ENCODE measurements at regions not wholly inside any gene's neighbourhood (a gene's known extent, or its start where the extent isn't known, plus 50 kb on each side); places are given as distances from the start of the nearest gene placed in this dataset.

- intact Hi-C loops (cut with DNase I, micrococcal nuclease), result no loop called here
- no peaks in the 10 kb centered on the region for H3K4me1 ChIP-seq (ENCODE audit: low read depth)
- no peaks in the 10 kb centered on the region for H3K36me3 ChIP-seq (ENCODE audit: low read depth)
- TF ChIP-seq CTCF (IDR thresholded peaks at IDR 0.05), result no peak
- H3K9me3 ChIP-seq, result no peaks in the 10 kb centered on the region
- no peak for ATAC-seq
- no peak for DNase-seq
- no peak overlapping the region for H3K4me3 ChIP-seq
Measured at GRCh38 chr2:180655842-180656454, 324.5 kb upstream of the UBE2E3 start.

- H3K4me3 ChIP-seq, result no peak overlapping the region
- H3K36me3 ChIP-seq (ENCODE audit: low read depth), result no peaks in the 10 kb centered on the region
- intact Hi-C loops (cut with DNase I, micrococcal nuclease), result no loop called here
- DNase-seq (no peak), ATAC-seq (no peak)
- no peaks in the 10 kb centered on the region for H3K4me1 ChIP-seq (ENCODE audit: low read depth)
- TF ChIP-seq CTCF (IDR thresholded peaks at IDR 0.05), result no peak
- H3K9me3 ChIP-seq, result no peaks in the 10 kb centered on the region
Measured at GRCh38 chr2:180655393-180655792, 325.0 kb upstream of the UBE2E3 start.

DNA sequence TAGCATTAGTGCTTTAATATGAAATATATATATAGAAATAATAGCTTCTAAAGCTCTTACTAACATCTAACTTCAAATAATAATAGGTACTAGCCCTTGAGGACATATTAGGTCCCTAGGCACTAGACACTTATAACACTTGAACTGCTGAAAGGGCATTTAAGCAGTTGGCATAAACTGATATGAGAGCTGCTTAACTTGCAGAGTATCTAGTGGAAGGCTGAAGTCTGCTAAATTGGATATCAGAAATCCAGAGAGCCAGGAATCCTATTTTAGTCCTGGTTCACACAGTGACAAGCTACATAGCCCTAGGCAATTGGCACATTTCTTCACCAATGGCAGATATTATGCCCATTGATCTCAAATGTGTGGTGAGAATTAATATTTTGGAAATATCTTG lies 326.9 kb upstream of the UBE2E3 start:
- no peak for TF ChIP-seq CTCF (IDR thresholded peaks at IDR 0.05)
- intact Hi-C loops (cut with DNase I, micrococcal nuclease), result no loop called here
- ATAC-seq (no peak), DNase-seq (no peak)
- Histone ChIP-seq H3K36me3 (ENCODE audit: low read depth) (no peaks in the 10 kb centered on the region), H3K4me1 (ENCODE audit: low read depth) (no peaks in the 10 kb centered on the region), H3K9me3 (no peaks in the 10 kb centered on the region), H3K4me3 (no peak overlapping the region)

DNA sequence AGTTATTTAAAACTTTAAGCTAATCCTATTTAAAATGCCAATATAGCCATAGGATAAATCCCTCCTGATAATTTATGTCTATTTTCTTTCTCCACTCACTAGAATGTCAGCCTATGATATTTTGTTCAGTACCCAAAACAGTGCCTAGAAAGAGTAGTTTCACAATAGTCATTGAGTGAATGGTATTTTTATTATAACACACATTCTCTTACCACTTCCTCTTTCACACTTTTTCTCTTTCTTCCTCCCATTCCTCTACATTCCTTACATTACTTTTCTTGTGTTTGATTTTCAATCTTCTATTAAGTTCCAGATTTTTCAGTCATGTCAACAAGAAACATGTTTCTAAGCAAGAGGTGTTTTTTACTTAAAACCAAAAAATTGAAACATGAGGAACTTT lies 327.6 kb upstream of the UBE2E3 start:
- Histone ChIP-seq H3K4me1 (ENCODE audit: low read depth) (no peaks in the 10 kb centered on the region), H3K36me3 (ENCODE audit: low read depth) (no peaks in the 10 kb centered on the region), H3K9me3 (no peaks in the 10 kb centered on the region), H3K4me3 (no peak overlapping the region)
- TF ChIP-seq CTCF (IDR thresholded peaks at IDR 0.05), result no peak
- ATAC-seq (no peak), DNase-seq (no peak)
- intact Hi-C loops (cut with DNase I, micrococcal nuclease), result no loop called here

- TF ChIP-seq CTCF (IDR thresholded peaks at IDR 0.05), result no peak
- intact Hi-C loops (cut with DNase I, micrococcal nuclease), result no loop called here
- Histone ChIP-seq H3K4me1 (ENCODE audit: low read depth) (no peaks in the 10 kb centered on the region), H3K36me3 (ENCODE audit: low read depth) (no peaks in the 10 kb centered on the region), H3K9me3 (no peaks in the 10 kb centered on the region), H3K4me3 (no peak overlapping the region)
- ATAC-seq (no peak), DNase-seq (no peak)
Measured at GRCh38 chr2:180651596-180651995, 328.8 kb upstream of the UBE2E3 start.

GRCh38 chr2:180647621-180648020 lies 332.8 kb upstream of the UBE2E3 start:
- Histone ChIP-seq H3K36me3 (ENCODE audit: low read depth) (no peaks in the 10 kb centered on the region), H3K4me1 (ENCODE audit: low read depth) (no peaks in the 10 kb centered on the region), H3K9me3 (no peaks in the 10 kb centered on the region), H3K4me3 (no peak overlapping the region)
- DNase-seq, result no peak
- ATAC-seq, result no peak
- intact Hi-C loops (cut with DNase I, micrococcal nuclease), result no loop called here
- TF ChIP-seq CTCF (IDR thresholded peaks at IDR 0.05), result no peak
